Trophoblast cell (in vitro differentiated cells and primary cell): ENCODE measurements at regions not wholly inside any gene's neighbourhood (a gene's known extent, or its start where the extent isn't known, plus 50 kb on each side); places are given as distances from the start of the nearest gene placed in this dataset.

ENCODE experiments used
- DNase-seq, 2 donors: peaks; one replicate each; pipeline ENCODE4 v3.0.0-alpha.2; 2016
- H2AFZ ChIP-seq: 2 replicates; pipeline ENCODE4 v1.6.1; 2013; ENCODE audit warnings: low read length, moderate library complexity, mild to moderate bottlenecking; ENCODE audit not compliant: insufficient read depth, poor library complexity
- H2AK5ac ChIP-seq: 2 replicates; pipeline ENCODE4 v1.6.1; 2013; ENCODE audit warnings: mild to moderate bottlenecking, low read length
- H2BK120ac ChIP-seq: 2 replicates; pipeline ENCODE4 v1.6.1; 2013; ENCODE audit warnings: low read length, mild to moderate bottlenecking, moderate library complexity; ENCODE audit not compliant: insufficient read depth, poor library complexity
- H2BK12ac ChIP-seq: 2 replicates; pipeline ENCODE4 v1.6.1; 2013; ENCODE audit warnings: mild to moderate bottlenecking, low read length, moderate library complexity
- H2BK5ac ChIP-seq: 2 replicates; pipeline ENCODE4 v1.6.1; 2013; ENCODE audit warnings: low read length, low read depth, moderate library complexity, mild to moderate bottlenecking; ENCODE audit not compliant: poor library complexity
- H3K14ac ChIP-seq: 2 replicates; pipeline ENCODE4 v1.6.1; 2013; ENCODE audit warnings: mild to moderate bottlenecking, low read length
- H3K18ac ChIP-seq: 2 replicates; pipeline ENCODE4 v1.6.1; 2013; ENCODE audit warnings: mild to moderate bottlenecking, low read length
- H3K23ac ChIP-seq: 2 replicates; pipeline ENCODE4 v1.6.1; 2013; ENCODE audit warnings: low read length
- H3K27ac ChIP-seq: 2 replicates; pipeline ENCODE4 v1.5.1; 2013; ENCODE audit warnings: low read depth, mild to moderate bottlenecking, inconsistent platforms, low read length, moderate library complexity
- H3K27me3 ChIP-seq: 2 replicates; pipeline ENCODE4 v1.6.1; 2013; ENCODE audit warnings: inconsistent platforms, mild to moderate bottlenecking, low read length, moderate library complexity; ENCODE audit not compliant: insufficient read depth
- H3K36me3 ChIP-seq, 2 experiments: 1 replicate in 1 of 2; 2 replicates in 1 of 2; pipeline ENCODE4 v1.6.1; 2013; ENCODE audit warnings: low read length in 2 of 2, mild to moderate bottlenecking in 2 of 2, moderate library complexity in 1 of 2; ENCODE audit not compliant: insufficient read depth in 2 of 2, control insufficient read depth in 1 of 2
- H3K4ac ChIP-seq: 2 replicates; pipeline ENCODE4 v1.6.1; 2013; ENCODE audit warnings: low read depth, mild to moderate bottlenecking, low read length, moderate library complexity
- H3K4me1 ChIP-seq, 2 experiments: 1 replicate in 1 of 2; 2 replicates in 1 of 2; pipeline ENCODE4 v1.6.1; 2013; ENCODE audit warnings: low read length in 2 of 2, mild to moderate bottlenecking in 2 of 2, moderate library complexity in 1 of 2; ENCODE audit not compliant: insufficient read depth in 2 of 2, control insufficient read depth in 1 of 2
- H3K4me2 ChIP-seq: 2 replicates; pipeline ENCODE4 v1.6.1; 2013; ENCODE audit warnings: inconsistent platforms, mild to moderate bottlenecking, low read length, moderate library complexity
- H3K4me3 ChIP-seq: 2 replicates; pipeline ENCODE4 v1.5.1; 2013; ENCODE audit warnings: mild to moderate bottlenecking, low read depth, low read length, inconsistent platforms
- H3K79me1 ChIP-seq: one replicate; pipeline ENCODE4 v1.6.1; 2013; ENCODE audit warnings: low read length
- H3K79me2 ChIP-seq: 2 replicates; pipeline ENCODE4 v1.6.1; 2013; ENCODE audit warnings: low read length, mild to moderate bottlenecking; ENCODE audit not compliant: control insufficient read depth, insufficient read depth, poor library complexity
- H3K9ac ChIP-seq: 2 replicates; pipeline ENCODE4 v1.6.1; 2013; ENCODE audit warnings: mild to moderate bottlenecking, low read length
- H3K9me3 ChIP-seq: 2 replicates; pipeline ENCODE4 v1.6.1; 2013; ENCODE audit warnings: low read depth, mild to moderate bottlenecking, control low read depth, inconsistent platforms, low read length; ENCODE audit not compliant: insufficient read depth
- H4K12ac ChIP-seq: 2 replicates; pipeline ENCODE4 v1.6.1; 2013; ENCODE audit warnings: low read depth, mild to moderate bottlenecking, low read length, moderate library complexity
- H4K8ac ChIP-seq: 2 replicates; pipeline ENCODE4 v1.6.1; 2013; ENCODE audit warnings: low read depth, mild to moderate bottlenecking, low read length, moderate library complexity
- H4K91ac ChIP-seq: one replicate; pipeline ENCODE4 v1.6.1; 2013; ENCODE audit warnings: low read depth, mild to moderate bottlenecking, low read length, moderate library complexity
- WGBS: extraction: QIAGEN DNeasy Blood & Tissue Kit; methylation state at CpG from one replicate; pipeline ENCODE4 v1.1.7; 2013; ENCODE audit warnings: missing lambda C conversion rate; ENCODE audit not compliant: insufficient read length, insufficient coverage; ENCODE audit errors: extremely low coverage; 5-methylcytosine and 5-hydroxymethylcytosine counted together

GRCh38 chr5:3036041-3036788, 284.7 kb upstream of the IRX2 start:
- peaks cover under 1% of the 10 kb centered on the region for H3K9me3 ChIP-seq
- WGBS = no CpG with 5 or more reads among the region's 14 CpGs
- H3K23ac ChIP-seq = no peak overlapping the region

GRCh38 chr5:3035452-3035851, 284.0 kb upstream of the IRX2 start:
- Histone ChIP-seq H4K91ac (no peak overlapping the region), H3K79me2 (no peaks in the 10 kb centered on the region), H2BK120ac (no peak overlapping the region), H3K4ac (no peak overlapping the region), H3K9me3 (peaks cover 3% of the 10 kb centered on the region), H4K8ac (no peak overlapping the region), H2AFZ (no peak overlapping the region), H3K27ac (no peak overlapping the region), H2BK5ac (no peak overlapping the region), H3K79me1 (no peaks in the 10 kb centered on the region), H2AK5ac (no peak overlapping the region), H2BK12ac (no peak overlapping the region), H4K12ac (no peak overlapping the region), H3K27me3 (no peaks in the 10 kb centered on the region), H3K4me3 (no peak overlapping the region), H3K14ac (no peak overlapping the region), H3K4me2 (no peak overlapping the region), H3K9ac (no peak overlapping the region), H3K4me1 (no peaks in the 10 kb centered on the region), H3K23ac (no peak overlapping the region), H3K18ac (no peak overlapping the region), H3K36me3 (no peaks in the 10 kb centered on the region)
- no peak for DNase-seq
- no CpG with 5 or more reads among the region's 5 CpGs for WGBS

More at GRCh38 chr5:3036041-3036788, 284.7 kb upstream of the IRX2 start:
- Histone ChIP-seq H2BK5ac (no peak overlapping the region), H2AK5ac (no peak overlapping the region), H3K4me1 (no peaks in the 10 kb centered on the region), H3K27me3 (no peaks in the 10 kb centered on the region), H3K14ac (no peak overlapping the region), H4K8ac (no peak overlapping the region), H4K91ac (no peak overlapping the region), H3K9ac (no peak overlapping the region), H3K36me3 (no peaks in the 10 kb centered on the region), H3K27ac (no peak overlapping the region), H2AFZ (no peak overlapping the region), H3K4me3 (no peak overlapping the region), H2BK12ac (no peak overlapping the region), H4K12ac (no peak overlapping the region), H3K79me2 (no peaks in the 10 kb centered on the region), H3K18ac (no peak overlapping the region), H2BK120ac (no peak overlapping the region), H3K79me1 (no peaks in the 10 kb centered on the region), H3K4me2 (no peak overlapping the region), H3K4ac (no peak overlapping the region)
- no peak for DNase-seq

- Histone ChIP-seq H3K18ac (no peak overlapping the region), H2BK12ac (no peak overlapping the region), H2AK5ac (no peak overlapping the region), H3K4me3 (no peak overlapping the region), H4K12ac (no peak overlapping the region), H3K79me2 (no peaks in the 10 kb centered on the region), H2BK5ac (no peak overlapping the region), H4K8ac (no peak overlapping the region), H3K14ac (no peak overlapping the region), H3K4me1 (no peaks in the 10 kb centered on the region), H3K79me1 (no peaks in the 10 kb centered on the region), H3K36me3 (no peaks in the 10 kb centered on the region), H3K9me3 (peaks cover 3% of the 10 kb centered on the region), H3K27me3 (no peaks in the 10 kb centered on the region), H3K4me2 (no peak overlapping the region), H2AFZ (no peak overlapping the region), H3K27ac (no peak overlapping the region), H3K9ac (no peak overlapping the region), H2BK120ac (no peak overlapping the region), H3K4ac (no peak overlapping the region), H4K91ac (no peak overlapping the region), H3K23ac (no peak overlapping the region)
- WGBS = no CpG with 5 or more reads among the region's 1 CpG
- DNase-seq = no peak
Measured at GRCh38 chr5:3034881-3035280, 283.4 kb upstream of the IRX2 start.

- no peak overlapping the region for H3K9ac ChIP-seq
- peaks cover 3% of the 10 kb centered on the region for H3K9me3 ChIP-seq
- H4K12ac ChIP-seq = no peak overlapping the region
- no peak overlapping the region for H3K4me3 ChIP-seq
- H3K4me2 ChIP-seq = no peak overlapping the region
- no peak overlapping the region for H3K27ac ChIP-seq
- H4K8ac ChIP-seq = no peak overlapping the region
- no peak overlapping the region for H2BK120ac ChIP-seq
- no peak for DNase-seq
- H2AFZ ChIP-seq = no peak overlapping the region
- H3K4me1 ChIP-seq = no peaks in the 10 kb centered on the region
- H2BK12ac ChIP-seq = no peak overlapping the region
- no peaks in the 10 kb centered on the region for H3K27me3 ChIP-seq
- no peaks in the 10 kb centered on the region for H3K79me1 ChIP-seq
- no peak overlapping the region for H3K14ac ChIP-seq
- WGBS = no CpG with 5 or more reads among the region's 3 CpGs
- H3K23ac ChIP-seq = no peak overlapping the region
- H2BK5ac ChIP-seq = no peak overlapping the region
- H3K79me2 ChIP-seq = no peaks in the 10 kb centered on the region
- no peak overlapping the region for H3K4ac ChIP-seq
- no peaks in the 10 kb centered on the region for H3K36me3 ChIP-seq
- no peak overlapping the region for H3K18ac ChIP-seq
- no peak overlapping the region for H2AK5ac ChIP-seq
- no peak overlapping the region for H4K91ac ChIP-seq
Measured at GRCh38 chr5:3034449-3034848, 283.0 kb upstream of the IRX2 start.
